BJ (cell line): ENCODE measurements at regions not wholly inside any gene's neighbourhood (a gene's known extent, or its start where the extent isn't known, plus 50 kb on each side); places are given as distances from the start of the nearest gene placed in this dataset.

ENCODE experiments used
- CTCF ChIA-PET: fragments of 350-600 bp; formaldehyde crosslinking; extraction: SDS; loops from one replicate; lab custom pipeline; 2021; ENCODE audit warnings: antibody characterized with exemption, inconsistent platforms; lab: Yijun Ruan, JAX
- POLR2A ChIA-PET: fragments of 300-600 bp; sonication (Branson Sonifier 250); formaldehyde crosslinking; extraction: SDS; loops from one replicate; lab custom pipeline; 2021; ENCODE audit warnings: antibody characterized with exemption; lab: Charles Lee
- DNase-seq: peaks from one replicate; pipeline ENCODE4 v3.0.0-alpha.2; 2011; ENCODE audit warnings: low read depth
- H3K27me3 ChIP-seq: 2 replicates; pipeline ENCODE4 v1.6.0; 2011; ENCODE audit warnings: low read length; ENCODE audit not compliant: control insufficient read depth, insufficient read depth
- H3K36me3 ChIP-seq: 2 replicates; pipeline ENCODE4 v1.5.1; 2011; ENCODE audit warnings: low read length; ENCODE audit not compliant: control insufficient read depth, insufficient read depth
- H3K4me3 ChIP-seq: 2 replicates; pipeline ENCODE4 v1.5.1; 2011; ENCODE audit warnings: low read depth, mild to moderate bottlenecking, control low read depth, low read length
- TF ChIP-seq, protein P1 (sequence below): IDR thresholded peaks from 2 replicates; pipeline ENCODE4 v1.5.1; 2011; ENCODE audit warnings: low read depth, mild to moderate bottlenecking, control low read depth, inconsistent platforms, low read length, moderate library complexity; ENCODE audit not compliant: insufficient read depth

DNA sequence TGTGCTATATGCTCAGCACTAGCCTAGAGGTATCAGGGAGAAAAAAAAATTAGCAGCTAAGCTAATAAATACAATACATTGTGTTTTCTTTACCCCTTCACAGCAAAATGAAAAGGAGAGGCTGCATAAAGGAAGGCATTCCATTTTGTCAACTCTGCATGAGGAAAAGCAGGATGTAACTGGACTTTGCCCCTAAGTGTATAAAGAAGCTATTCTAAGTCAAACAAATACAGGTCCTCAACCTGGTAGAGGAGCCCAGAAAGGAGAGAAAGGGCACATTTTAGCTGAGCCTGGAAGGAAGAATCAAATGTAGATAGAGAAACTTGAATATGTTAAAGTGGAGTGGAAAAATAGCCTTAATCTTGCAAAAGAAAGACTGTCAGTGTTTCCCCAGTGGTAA is 89.0 kb upstream of the SPRED1 start:
- ChIA-PET CTCF (interaction anchor here (0.6 kb wide), 1 partner anchor 61 kb away, joined by 3 read pairs; no protein-coding TSS in a partner anchor), POLR2A (no interaction called here)
- DNase-seq: no peak
- H3K36me3 ChIP-seq: no peaks in the 10 kb centered on the region
- TF ChIP-seq, protein P1, sequence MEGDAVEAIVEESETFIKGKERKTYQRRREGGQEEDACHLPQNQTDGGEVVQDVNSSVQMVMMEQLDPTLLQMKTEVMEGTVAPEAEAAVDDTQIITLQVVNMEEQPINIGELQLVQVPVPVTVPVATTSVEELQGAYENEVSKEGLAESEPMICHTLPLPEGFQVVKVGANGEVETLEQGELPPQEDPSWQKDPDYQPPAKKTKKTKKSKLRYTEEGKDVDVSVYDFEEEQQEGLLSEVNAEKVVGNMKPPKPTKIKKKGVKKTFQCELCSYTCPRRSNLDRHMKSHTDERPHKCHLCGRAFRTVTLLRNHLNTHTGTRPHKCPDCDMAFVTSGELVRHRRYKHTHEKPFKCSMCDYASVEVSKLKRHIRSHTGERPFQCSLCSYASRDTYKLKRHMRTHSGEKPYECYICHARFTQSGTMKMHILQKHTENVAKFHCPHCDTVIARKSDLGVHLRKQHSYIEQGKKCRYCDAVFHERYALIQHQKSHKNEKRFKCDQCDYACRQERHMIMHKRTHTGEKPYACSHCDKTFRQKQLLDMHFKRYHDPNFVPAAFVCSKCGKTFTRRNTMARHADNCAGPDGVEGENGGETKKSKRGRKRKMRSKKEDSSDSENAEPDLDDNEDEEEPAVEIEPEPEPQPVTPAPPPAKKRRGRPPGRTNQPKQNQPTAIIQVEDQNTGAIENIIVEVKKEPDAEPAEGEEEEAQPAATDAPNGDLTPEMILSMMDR: no peak
- no peak overlapping the region for H3K4me3 ChIP-seq
- peaks cover 8% of the 10 kb centered on the region for H3K27me3 ChIP-seq

DNA sequence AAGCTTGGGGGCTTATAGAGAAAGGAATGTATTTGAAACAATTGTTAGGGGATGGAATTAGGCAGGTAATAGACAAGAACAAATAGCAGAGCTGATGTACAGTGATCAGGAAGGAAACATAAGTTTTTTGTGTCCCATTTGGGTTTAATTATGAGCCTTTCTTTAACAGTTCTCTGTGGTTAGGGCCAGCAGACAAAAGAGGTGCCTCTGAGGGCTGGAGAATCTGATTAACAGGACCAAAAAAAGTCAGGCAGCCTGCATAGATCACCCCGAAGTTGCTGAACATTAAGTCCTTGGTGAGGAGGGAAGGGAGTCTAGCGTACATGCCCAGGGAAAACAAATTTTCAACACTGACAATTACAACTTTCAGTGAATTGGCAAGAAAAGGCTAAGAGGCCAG is 88.6 kb upstream of the SPRED1 start:
- no peaks in the 10 kb centered on the region for H3K36me3 ChIP-seq
- ChIA-PET CTCF (interaction anchor here (0.6 kb wide), 1 partner anchor 60 kb away, joined by 3 read pairs; no protein-coding TSS in a partner anchor), POLR2A (no interaction called here)
- TF ChIP-seq, protein P1: no peak
- peaks cover 7% of the 10 kb centered on the region for H3K27me3 ChIP-seq
- H3K4me3 ChIP-seq: no peak overlapping the region
- DNase-seq: no peak

DNA sequence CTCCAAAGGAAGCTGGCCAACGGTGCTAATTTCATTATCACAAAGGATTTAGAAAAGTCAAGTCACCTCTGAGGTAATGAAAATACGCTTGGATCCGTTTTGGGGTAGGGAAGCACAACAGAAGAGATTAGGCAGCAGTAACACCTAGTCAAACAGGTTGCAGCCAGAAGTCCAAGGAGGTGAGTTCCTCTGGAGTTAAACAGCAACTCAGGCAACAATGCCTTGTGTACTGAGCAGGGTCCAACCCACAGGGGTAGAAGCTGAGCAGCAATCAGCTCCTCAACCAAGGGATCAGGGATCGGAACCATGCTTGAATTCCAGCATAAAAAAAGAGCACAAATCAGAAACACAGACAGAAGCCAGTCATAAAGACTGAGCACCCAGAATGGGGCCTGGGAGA is 88.1 kb upstream of the SPRED1 start:
- DNase-seq: no peak
- ChIA-PET POLR2A (interaction anchor here (0.6 kb wide), 1 partner anchor 88 kb away, joined by 3 read pairs; the partner anchor contains the start of gene SPRED1), CTCF (no interaction called here)
- Histone ChIP-seq H3K36me3 (no peaks in the 10 kb centered on the region), H3K4me3 (no peak overlapping the region), H3K27me3 (peaks cover 7% of the 10 kb centered on the region)
- TF ChIP-seq, protein P1: no peak

DNA sequence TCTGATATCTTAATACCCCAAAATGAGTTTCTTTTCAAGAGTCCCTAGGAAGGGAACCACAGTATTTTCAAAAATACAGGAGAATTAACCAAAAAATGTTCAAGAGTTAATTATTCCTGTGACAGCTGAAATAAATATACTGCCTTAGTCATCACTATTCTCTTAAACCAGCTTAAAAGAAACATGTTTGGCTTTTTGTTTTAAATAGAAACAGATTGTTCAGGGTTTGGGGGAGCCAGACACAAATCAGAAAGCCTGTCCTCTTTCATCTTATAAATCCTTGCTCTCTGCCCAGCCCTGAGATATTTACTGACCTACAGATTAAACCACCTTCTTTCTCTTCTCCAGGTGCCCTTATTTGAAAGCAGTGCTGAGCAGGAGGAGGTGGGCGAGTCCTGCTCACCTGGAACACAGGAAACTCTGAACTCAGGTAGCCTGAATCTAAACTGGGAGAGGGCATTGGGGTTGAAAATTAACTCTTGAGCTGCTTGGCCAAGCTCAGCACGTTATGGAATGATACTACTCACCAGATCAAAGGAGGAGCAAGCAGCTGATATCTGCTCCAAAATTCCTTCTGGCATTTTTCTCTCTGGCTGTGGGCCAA is 84.1 kb upstream of the SPRED1 start:
- POLR2A ChIA-PET: no interaction called here
- TF ChIP-seq, protein P1: no peak
- no peak overlapping the region for H3K4me3 ChIP-seq
- H3K27me3 ChIP-seq: peaks cover 7% of the 10 kb centered on the region
- DNase-seq: no peak
- CTCF ChIA-PET: no interaction called here
- no peaks in the 10 kb centered on the region for H3K36me3 ChIP-seq

DNA sequence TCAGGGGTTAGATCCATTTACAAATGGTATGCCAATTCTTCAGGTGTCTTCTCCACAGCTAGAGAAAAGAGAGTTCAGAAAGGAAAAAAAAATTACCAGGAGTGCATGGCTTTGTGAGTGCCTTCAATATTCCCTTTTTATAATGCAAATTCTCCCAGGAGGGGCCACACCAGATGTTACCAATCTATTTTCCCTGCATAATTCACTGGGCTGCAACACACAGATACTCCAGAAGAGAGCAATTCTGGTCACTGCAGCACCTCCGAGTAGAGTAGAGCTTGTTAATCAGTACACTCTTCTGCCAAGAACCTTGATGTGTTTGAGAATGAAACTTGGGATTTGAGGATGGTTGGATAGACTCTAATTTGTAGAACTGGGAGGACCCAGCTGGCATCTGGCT is 80.7 kb upstream of the SPRED1 start:
- CTCF ChIA-PET: interaction anchor here (0.5 kb wide), 1 partner anchor 219 kb away, joined by 3 read pairs; no protein-coding TSS in a partner anchor
- TF ChIP-seq, protein P1: no peak
- Histone ChIP-seq H3K36me3 (no peaks in the 10 kb centered on the region), H3K27me3 (peaks cover 5% of the 10 kb centered on the region), H3K4me3 (no peak overlapping the region)
- DNase-seq: no peak
- POLR2A ChIA-PET: no interaction called here
